GM12873 (cell line): ENCODE measurements at regions not wholly inside any gene's neighbourhood (a gene's known extent, or its start where the extent isn't known, plus 50 kb on each side); places are given as distances from the start of the nearest gene placed in this dataset.

Experiments
- CTCF ChIP-seq: IDR thresholded peaks from 2 replicates; pipeline ENCODE4 v1.5.1; 2012; ENCODE audit warnings: low read depth, mild to moderate bottlenecking, moderate library complexity, low read length, control low read depth; ENCODE audit not compliant: insufficient read depth; ENCODE audit errors: missing control alignments

GRCh38 chr1:88462488-88463261 is 221.4 kb upstream of the PKN2 start:
- no peak for TF ChIP-seq CTCF

GRCh38 chr1:88463401-88463985 is 220.6 kb upstream of the PKN2 start:
- no peak for TF ChIP-seq CTCF

- no peak for TF ChIP-seq CTCF
These were observed 218.1 kb upstream of the PKN2 start for GRCh38 chr1:88466011-88466410.

GRCh38 chr1:88466899-88467580 is 217.0 kb upstream of the PKN2 start:
- no peak for TF ChIP-seq CTCF

- no peak for TF ChIP-seq CTCF
These were observed 211.8 kb upstream of the PKN2 start for GRCh38 chr1:88472298-88472697.

- no peak for TF ChIP-seq CTCF
These were observed 211.4 kb upstream of the PKN2 start for GRCh38 chr1:88472714-88473113.

- no peak for TF ChIP-seq CTCF
These were observed 209.3 kb upstream of the PKN2 start for GRCh38 chr1:88474555-88475304.
